ENCODE measurements at regions not wholly inside any gene's neighbourhood (a gene's known extent, or its start where the extent isn't known, plus 50 kb on each side); places are given as distances from the start of the nearest gene placed in this dataset.

GRCh38 chr4:13171292-13172057, 312.7 kb downstream of the RAB28 start:
- TF ChIP-seq EZH2phosphoT487 (IDR thresholded peaks at IDR 0.05; ENCODE audit: low read depth): no peak
- TF ChIP-seq CTCF (IDR thresholded peaks at IDR 0.05; ENCODE audit: low read depth, low read length): no peak
- H3K4me3 ChIP-seq (ENCODE audit: low read length): no peak overlapping the region
- peak overlapping the region; percentile 17; the same call in 1 of the 2 replicates for H3K4me2 ChIP-seq (ENCODE audit: low read length)

GRCh38 chr4:13169731-13170525, 314.2 kb downstream of the RAB28 start:
- H3K79me2 ChIP-seq (ENCODE audit: low read length): no peaks in the 10 kb centered on the region
- no peaks in the 10 kb centered on the region for H3K9me3 ChIP-seq (ENCODE audit: insufficient read depth, low read length)
- no peak overlapping the region for H3K4me2 ChIP-seq (ENCODE audit: low read length)
- H3K4me3 ChIP-seq (ENCODE audit: low read length): no peak overlapping the region
- no peaks in the 10 kb centered on the region for H4K20me1 ChIP-seq (ENCODE audit: insufficient read depth, low read length)
- peaks cover 8% of the 10 kb centered on the region for H3K4me1 ChIP-seq (ENCODE audit: low read length)
- H3K36me3 ChIP-seq (replicated peaks; ENCODE audit: low read depth, low read length): no peaks in the 10 kb centered on the region
- no peak overlapping the region for H2AFZ ChIP-seq (ENCODE audit: low read depth, low read length)
- no peak for TF ChIP-seq CTCF (IDR thresholded peaks at IDR 0.05; ENCODE audit: low read depth, low read length)
- no peaks in the 10 kb centered on the region for H3K27me3 ChIP-seq (ENCODE audit: low read depth, low read length)
- no peak overlapping the region for H3K9ac ChIP-seq (ENCODE audit: low read length)
- H3K27ac ChIP-seq (ENCODE audit: low read length): no peak overlapping the region

More at GRCh38 chr4:13171292-13172057, 312.7 kb downstream of the RAB28 start:
- no peaks in the 10 kb centered on the region for H4K20me1 ChIP-seq (ENCODE audit: insufficient read depth, low read length)
- H3K36me3 ChIP-seq (replicated peaks; ENCODE audit: low read depth, low read length): no peaks in the 10 kb centered on the region
- no peak overlapping the region for H2AFZ ChIP-seq (ENCODE audit: low read depth, low read length)
- no peaks in the 10 kb centered on the region for H3K9me3 ChIP-seq (ENCODE audit: insufficient read depth, low read length)
- H3K27ac ChIP-seq (ENCODE audit: low read length): no peak overlapping the region
- peaks cover 8% of the 10 kb centered on the region for H3K4me1 ChIP-seq (ENCODE audit: low read length)
- H3K79me2 ChIP-seq (ENCODE audit: low read length): no peaks in the 10 kb centered on the region
- H3K9ac ChIP-seq (ENCODE audit: low read length): no peak overlapping the region
- H3K27me3 ChIP-seq (ENCODE audit: low read depth, low read length): no peaks in the 10 kb centered on the region

- peaks cover 8% of the 10 kb centered on the region for H3K4me1 ChIP-seq (ENCODE audit: low read length)
- no peak overlapping the region for H2AFZ ChIP-seq (ENCODE audit: low read depth, low read length)
- H3K27me3 ChIP-seq (ENCODE audit: low read depth, low read length): no peaks in the 10 kb centered on the region
- H3K4me3 ChIP-seq (ENCODE audit: low read length): no peak overlapping the region
- no peak overlapping the region for H3K9ac ChIP-seq (ENCODE audit: low read length)
- H3K27ac ChIP-seq (ENCODE audit: low read length): no peak overlapping the region
- H3K79me2 ChIP-seq (ENCODE audit: low read length): no peaks in the 10 kb centered on the region
- no peak overlapping the region for H3K4me2 ChIP-seq (ENCODE audit: low read length)
- H3K36me3 ChIP-seq (replicated peaks; ENCODE audit: low read depth, low read length): no peaks in the 10 kb centered on the region
- no peak for TF ChIP-seq EZH2phosphoT487 (IDR thresholded peaks at IDR 0.05; ENCODE audit: low read depth)
- no peak for TF ChIP-seq CTCF (IDR thresholded peaks at IDR 0.05; ENCODE audit: low read depth, low read length)
- no peaks in the 10 kb centered on the region for H3K9me3 ChIP-seq (ENCODE audit: insufficient read depth, low read length)
- H4K20me1 ChIP-seq (ENCODE audit: insufficient read depth, low read length): no peaks in the 10 kb centered on the region
Observed at GRCh38 chr4:13168326-13168725, 315.8 kb downstream of the RAB28 start.

GRCh38 chr4:13166214-13166613, 317.9 kb downstream of the RAB28 start:
- H2AFZ ChIP-seq (ENCODE audit: low read depth, low read length): no peak overlapping the region
- no peaks in the 10 kb centered on the region for H3K4me1 ChIP-seq (ENCODE audit: low read length)
- H3K27ac ChIP-seq (ENCODE audit: low read length): no peak overlapping the region
- no peaks in the 10 kb centered on the region for H3K9me3 ChIP-seq (ENCODE audit: insufficient read depth, low read length)
- no peaks in the 10 kb centered on the region for H3K27me3 ChIP-seq (ENCODE audit: low read depth, low read length)
- H3K36me3 ChIP-seq (replicated peaks; ENCODE audit: low read depth, low read length): no peaks in the 10 kb centered on the region
- H4K20me1 ChIP-seq (ENCODE audit: insufficient read depth, low read length): no peaks in the 10 kb centered on the region
- no peak overlapping the region for H3K9ac ChIP-seq (ENCODE audit: low read length)
- H3K4me2 ChIP-seq (ENCODE audit: low read length): no peak overlapping the region
- H3K4me3 ChIP-seq (ENCODE audit: low read length): no peak overlapping the region
- no peaks in the 10 kb centered on the region for H3K79me2 ChIP-seq (ENCODE audit: low read length)
- TF ChIP-seq EZH2phosphoT487 (IDR thresholded peaks at IDR 0.05; ENCODE audit: low read depth): no peak
- TF ChIP-seq CTCF (IDR thresholded peaks at IDR 0.05; ENCODE audit: low read depth, low read length): no peak
